ENCODE measurements at regions not wholly inside any gene's neighbourhood (a gene's known extent, or its start where the extent isn't known, plus 50 kb on each side); places are given as distances from the start of the nearest gene placed in this dataset.

DNA sequence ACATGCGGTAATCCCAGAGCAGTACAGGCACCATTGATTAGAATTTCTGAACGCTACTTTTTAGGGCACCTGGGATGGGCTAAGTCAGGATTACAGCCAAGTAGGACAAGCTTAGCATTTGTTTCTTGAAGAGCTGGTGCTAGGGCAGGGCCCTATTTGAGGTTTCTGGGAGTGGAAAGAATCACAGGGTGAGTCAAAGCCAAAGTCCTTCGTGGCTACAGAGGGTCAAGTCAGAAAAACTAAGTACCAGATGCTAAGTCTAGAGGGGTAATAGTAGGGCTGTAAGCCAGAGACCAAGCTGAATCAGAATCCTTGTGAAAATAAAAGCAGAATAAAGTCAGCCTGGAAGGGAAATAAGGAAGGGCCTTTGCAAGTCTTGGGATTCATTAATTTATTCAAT lies 448.6 kb downstream of the ZIC3 start:
- no peak for ATAC-seq
- Mint-ChIP-seq H3K4me1 (peaks cover 4% of the 10 kb centered on the region; the same call in 1 of the 2 replicates), H3K4me3 (no peak overlapping the region), H3K9me3 (no peaks in the 10 kb centered on the region), H3K27me3 (ENCODE audit: low read depth) (no peaks in the 10 kb centered on the region), H3K27ac (no peak overlapping the region), H3K36me3 (no peaks in the 10 kb centered on the region)
- no peak for DNase-seq (ENCODE audit: low spot score)
- ChIA-PET CTCF (no interaction called here), POLR2A (no interaction called here)
- TF ChIP-seq GABPB1 (CRISPR knock-in tag; IDR thresholded peaks at IDR 0.05) (no peak), RORB (CRISPR knock-in tag; IDR thresholded peaks at IDR 0.05) (no peak), FOXJ3 (CRISPR knock-in tag; IDR thresholded peaks at IDR 0.05; ENCODE audit: borderline replicate concordance) (no peak), PRRX2 (CRISPR knock-in tag; IDR thresholded peaks at IDR 0.05) (no peak), ZNF416 (CRISPR knock-in tag; IDR thresholded peaks at IDR 0.05) (no peak), CREM (CRISPR knock-in tag; IDR thresholded peaks at IDR 0.05) (no peak), CBFB (CRISPR knock-in tag; IDR thresholded peaks at IDR 0.05; ENCODE audit: low read depth) (no peak), ETV6 (CRISPR knock-in tag; IDR thresholded peaks at IDR 0.05) (no peak), JAZF1 (CRISPR knock-in tag; IDR thresholded peaks at IDR 0.05) (no peak)
- TF ChIP-seq, protein P1, sequence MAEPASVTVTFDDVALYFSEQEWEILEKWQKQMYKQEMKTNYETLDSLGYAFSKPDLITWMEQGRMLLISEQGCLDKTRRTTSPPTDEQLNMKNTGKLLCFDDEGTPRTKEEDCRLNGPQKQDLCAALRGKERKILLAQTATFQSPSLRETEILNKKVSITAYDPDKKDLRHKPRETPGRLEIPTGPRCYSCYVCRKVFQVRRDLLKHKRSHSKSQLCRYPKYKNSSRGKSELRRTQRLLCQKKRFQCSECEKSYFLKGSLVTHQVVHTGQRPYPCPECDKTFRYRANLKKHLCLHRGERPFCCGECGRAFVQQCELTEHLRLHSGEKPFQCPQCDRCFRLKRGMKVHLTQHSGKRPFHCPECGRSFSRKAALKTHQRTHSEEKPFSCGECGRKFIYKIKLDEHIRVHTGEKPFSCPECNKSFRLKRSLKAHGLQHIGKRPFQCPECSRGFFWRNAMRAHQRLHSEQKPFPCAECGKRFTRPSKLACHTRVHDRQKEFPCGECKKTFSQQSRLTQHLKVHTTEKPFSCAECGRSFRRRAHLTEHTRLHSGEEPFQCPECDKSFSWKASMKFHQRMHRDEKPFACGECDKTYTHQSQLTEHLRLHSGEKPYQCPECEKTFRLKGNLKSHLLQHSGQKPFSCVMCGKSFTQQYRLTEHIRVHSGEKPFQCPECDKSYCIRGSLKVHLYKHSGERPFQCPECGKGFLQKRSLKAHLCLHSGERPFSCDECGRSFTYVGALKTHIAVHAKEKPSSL (CRISPR knock-in tag; conservative IDR thresholded peaks at IDR 0.05): no peak
- TF ChIP-seq, protein P2, sequence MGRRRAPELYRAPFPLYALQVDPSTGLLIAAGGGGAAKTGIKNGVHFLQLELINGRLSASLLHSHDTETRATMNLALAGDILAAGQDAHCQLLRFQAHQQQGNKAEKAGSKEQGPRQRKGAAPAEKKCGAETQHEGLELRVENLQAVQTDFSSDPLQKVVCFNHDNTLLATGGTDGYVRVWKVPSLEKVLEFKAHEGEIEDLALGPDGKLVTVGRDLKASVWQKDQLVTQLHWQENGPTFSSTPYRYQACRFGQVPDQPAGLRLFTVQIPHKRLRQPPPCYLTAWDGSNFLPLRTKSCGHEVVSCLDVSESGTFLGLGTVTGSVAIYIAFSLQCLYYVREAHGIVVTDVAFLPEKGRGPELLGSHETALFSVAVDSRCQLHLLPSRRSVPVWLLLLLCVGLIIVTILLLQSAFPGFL (CRISPR knock-in tag; IDR thresholded peaks at IDR 0.05; ENCODE audit: borderline replicate concordance): no peak
- TF ChIP-seq, protein P3, sequence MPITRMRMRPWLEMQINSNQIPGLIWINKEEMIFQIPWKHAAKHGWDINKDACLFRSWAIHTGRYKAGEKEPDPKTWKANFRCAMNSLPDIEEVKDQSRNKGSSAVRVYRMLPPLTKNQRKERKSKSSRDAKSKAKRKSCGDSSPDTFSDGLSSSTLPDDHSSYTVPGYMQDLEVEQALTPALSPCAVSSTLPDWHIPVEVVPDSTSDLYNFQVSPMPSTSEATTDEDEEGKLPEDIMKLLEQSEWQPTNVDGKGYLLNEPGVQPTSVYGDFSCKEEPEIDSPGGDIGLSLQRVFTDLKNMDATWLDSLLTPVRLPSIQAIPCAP (CRISPR knock-in tag; IDR thresholded peaks at IDR 0.05): no peak
- TF ChIP-seq, protein P4, sequence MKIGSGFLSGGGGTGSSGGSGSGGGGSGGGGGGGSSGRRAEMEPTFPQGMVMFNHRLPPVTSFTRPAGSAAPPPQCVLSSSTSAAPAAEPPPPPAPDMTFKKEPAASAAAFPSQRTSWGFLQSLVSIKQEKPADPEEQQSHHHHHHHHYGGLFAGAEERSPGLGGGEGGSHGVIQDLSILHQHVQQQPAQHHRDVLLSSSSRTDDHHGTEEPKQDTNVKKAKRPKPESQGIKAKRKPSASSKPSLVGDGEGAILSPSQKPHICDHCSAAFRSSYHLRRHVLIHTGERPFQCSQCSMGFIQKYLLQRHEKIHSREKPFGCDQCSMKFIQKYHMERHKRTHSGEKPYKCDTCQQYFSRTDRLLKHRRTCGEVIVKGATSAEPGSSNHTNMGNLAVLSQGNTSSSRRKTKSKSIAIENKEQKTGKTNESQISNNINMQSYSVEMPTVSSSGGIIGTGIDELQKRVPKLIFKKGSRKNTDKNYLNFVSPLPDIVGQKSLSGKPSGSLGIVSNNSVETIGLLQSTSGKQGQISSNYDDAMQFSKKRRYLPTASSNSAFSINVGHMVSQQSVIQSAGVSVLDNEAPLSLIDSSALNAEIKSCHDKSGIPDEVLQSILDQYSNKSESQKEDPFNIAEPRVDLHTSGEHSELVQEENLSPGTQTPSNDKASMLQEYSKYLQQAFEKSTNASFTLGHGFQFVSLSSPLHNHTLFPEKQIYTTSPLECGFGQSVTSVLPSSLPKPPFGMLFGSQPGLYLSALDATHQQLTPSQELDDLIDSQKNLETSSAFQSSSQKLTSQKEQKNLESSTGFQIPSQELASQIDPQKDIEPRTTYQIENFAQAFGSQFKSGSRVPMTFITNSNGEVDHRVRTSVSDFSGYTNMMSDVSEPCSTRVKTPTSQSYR (CRISPR knock-in tag; IDR thresholded peaks at IDR 0.05): no peak
- TF ChIP-seq, protein P5, sequence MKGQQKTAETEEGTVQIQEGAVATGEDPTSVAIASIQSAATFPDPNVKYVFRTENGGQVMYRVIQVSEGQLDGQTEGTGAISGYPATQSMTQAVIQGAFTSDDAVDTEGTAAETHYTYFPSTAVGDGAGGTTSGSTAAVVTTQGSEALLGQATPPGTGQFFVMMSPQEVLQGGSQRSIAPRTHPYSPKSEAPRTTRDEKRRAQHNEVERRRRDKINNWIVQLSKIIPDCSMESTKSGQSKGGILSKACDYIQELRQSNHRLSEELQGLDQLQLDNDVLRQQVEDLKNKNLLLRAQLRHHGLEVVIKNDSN (CRISPR knock-in tag; IDR thresholded peaks at IDR 0.05): no peak

DNA sequence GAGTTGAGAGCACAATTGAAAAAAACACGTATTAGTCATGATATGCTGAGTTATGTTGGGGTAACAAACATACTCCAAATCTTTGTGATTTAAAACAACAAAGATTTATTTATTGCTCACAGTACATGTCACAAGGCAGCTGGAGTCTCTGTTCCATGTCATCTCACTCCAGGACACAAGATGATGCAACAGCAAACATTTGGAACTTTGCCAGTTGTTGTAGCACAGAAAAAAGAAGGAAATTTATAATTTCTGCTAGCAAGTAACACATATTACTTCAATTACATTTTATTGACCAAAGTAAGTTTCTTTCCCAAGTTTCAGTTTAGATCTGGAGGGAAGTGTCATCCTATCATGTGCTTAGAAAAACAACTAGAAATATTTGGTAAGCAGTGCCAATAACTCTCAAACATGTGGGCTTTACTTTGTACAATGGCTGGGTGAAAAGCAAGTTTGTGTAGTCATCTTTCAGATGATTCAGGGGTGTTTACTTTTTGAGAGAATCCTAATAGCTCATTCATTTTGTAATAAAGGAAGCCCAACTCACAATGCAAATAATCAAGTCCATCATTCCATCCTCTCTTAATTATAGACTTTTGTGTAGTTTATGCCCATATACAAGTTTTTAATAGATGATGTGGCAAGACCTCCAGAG lies 452.3 kb downstream of the ZIC3 start:
- H3K36me3 Mint-ChIP-seq: no peaks in the 10 kb centered on the region
- TF ChIP-seq, protein P6, sequence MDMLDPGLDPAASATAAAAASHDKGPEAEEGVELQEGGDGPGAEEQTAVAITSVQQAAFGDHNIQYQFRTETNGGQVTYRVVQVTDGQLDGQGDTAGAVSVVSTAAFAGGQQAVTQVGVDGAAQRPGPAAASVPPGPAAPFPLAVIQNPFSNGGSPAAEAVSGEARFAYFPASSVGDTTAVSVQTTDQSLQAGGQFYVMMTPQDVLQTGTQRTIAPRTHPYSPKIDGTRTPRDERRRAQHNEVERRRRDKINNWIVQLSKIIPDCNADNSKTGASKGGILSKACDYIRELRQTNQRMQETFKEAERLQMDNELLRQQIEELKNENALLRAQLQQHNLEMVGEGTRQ (CRISPR knock-in tag; IDR thresholded peaks at IDR 0.05): no peak
- no peak for TF ChIP-seq NFATC4 (CRISPR knock-in tag; IDR thresholded peaks at IDR 0.05)
- TF ChIP-seq, protein P7, sequence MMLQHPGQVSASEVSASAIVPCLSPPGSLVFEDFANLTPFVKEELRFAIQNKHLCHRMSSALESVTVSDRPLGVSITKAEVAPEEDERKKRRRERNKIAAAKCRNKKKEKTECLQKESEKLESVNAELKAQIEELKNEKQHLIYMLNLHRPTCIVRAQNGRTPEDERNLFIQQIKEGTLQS (CRISPR knock-in tag; conservative IDR thresholded peaks at IDR 0.05): no peak
- TF ChIP-seq MXD4 (CRISPR knock-in tag; IDR thresholded peaks at IDR 0.05; ENCODE audit: borderline replicate concordance): no peak
- TF ChIP-seq, protein P8, sequence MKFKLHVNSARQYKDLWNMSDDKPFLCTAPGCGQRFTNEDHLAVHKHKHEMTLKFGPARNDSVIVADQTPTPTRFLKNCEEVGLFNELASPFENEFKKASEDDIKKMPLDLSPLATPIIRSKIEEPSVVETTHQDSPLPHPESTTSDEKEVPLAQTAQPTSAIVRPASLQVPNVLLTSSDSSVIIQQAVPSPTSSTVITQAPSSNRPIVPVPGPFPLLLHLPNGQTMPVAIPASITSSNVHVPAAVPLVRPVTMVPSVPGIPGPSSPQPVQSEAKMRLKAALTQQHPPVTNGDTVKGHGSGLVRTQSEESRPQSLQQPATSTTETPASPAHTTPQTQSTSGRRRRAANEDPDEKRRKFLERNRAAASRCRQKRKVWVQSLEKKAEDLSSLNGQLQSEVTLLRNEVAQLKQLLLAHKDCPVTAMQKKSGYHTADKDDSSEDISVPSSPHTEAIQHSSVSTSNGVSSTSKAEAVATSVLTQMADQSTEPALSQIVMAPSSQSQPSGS (CRISPR knock-in tag; IDR thresholded peaks at IDR 0.05; ENCODE audit: borderline replicate concordance, low read depth): no peak
- no peak for TF ChIP-seq GRHL2 (CRISPR knock-in tag; IDR thresholded peaks at IDR 0.05; ENCODE audit: insufficient replicate concordance, severe bottlenecking)
- TF ChIP-seq NR3C1 (CRISPR knock-in tag; conservative IDR thresholded peaks at IDR 0.05; ENCODE audit: low read depth): no peak
- no peak for TF ChIP-seq PRRX2 (CRISPR knock-in tag; IDR thresholded peaks at IDR 0.05)
- TF ChIP-seq, protein P9, sequence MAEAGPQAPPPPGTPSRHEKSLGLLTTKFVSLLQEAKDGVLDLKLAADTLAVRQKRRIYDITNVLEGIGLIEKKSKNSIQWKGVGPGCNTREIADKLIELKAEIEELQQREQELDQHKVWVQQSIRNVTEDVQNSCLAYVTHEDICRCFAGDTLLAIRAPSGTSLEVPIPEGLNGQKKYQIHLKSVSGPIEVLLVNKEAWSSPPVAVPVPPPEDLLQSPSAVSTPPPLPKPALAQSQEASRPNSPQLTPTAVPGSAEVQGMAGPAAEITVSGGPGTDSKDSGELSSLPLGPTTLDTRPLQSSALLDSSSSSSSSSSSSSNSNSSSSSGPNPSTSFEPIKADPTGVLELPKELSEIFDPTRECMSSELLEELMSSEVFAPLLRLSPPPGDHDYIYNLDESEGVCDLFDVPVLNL (CRISPR knock-in tag; IDR thresholded peaks at IDR 0.05; ENCODE audit: borderline replicate concordance, low read depth): no peak

More for the DNA sequence above, 452.3 kb downstream of the ZIC3 start:
- DNase-seq (ENCODE audit: low spot score) (no peak), ATAC-seq (no peak)
- CTCF ChIA-PET: interaction anchor here (0.7 kb wide), 1 partner anchor 593 kb away, joined by 3 read pairs; no protein-coding TSS in a partner anchor
- Mint-ChIP-seq H3K9me3 (no peaks in the 10 kb centered on the region), H3K27ac (no peak overlapping the region), H3K4me1 (peaks cover 19% of the 10 kb centered on the region), H3K4me3 (no peak overlapping the region), H3K27me3 (ENCODE audit: low read depth) (no peaks in the 10 kb centered on the region)
- POLR2A ChIA-PET: no interaction called here
